CD4-positive, alpha-beta T cell treated with Interleukin-6 at 100 ng/mL for 8 hours (primary cell): ENCODE measurements at regions not wholly inside any gene's neighbourhood (a gene's known extent, or its start where the extent isn't known, plus 50 kb on each side); places are given as distances from the start of the nearest gene placed in this dataset.
"Not testable (repeated sequence)": the region's sequence is repeated elsewhere in the genome, so short reads cannot be mapped to it uniquely, and the experiment has no call there.

Source experiments
- DNase-seq: peaks from one replicate; pipeline ENCODE4 v3.0.0-alpha.2; 2020; ENCODE audit warnings: mixed read lengths, low spot score

DNA sequence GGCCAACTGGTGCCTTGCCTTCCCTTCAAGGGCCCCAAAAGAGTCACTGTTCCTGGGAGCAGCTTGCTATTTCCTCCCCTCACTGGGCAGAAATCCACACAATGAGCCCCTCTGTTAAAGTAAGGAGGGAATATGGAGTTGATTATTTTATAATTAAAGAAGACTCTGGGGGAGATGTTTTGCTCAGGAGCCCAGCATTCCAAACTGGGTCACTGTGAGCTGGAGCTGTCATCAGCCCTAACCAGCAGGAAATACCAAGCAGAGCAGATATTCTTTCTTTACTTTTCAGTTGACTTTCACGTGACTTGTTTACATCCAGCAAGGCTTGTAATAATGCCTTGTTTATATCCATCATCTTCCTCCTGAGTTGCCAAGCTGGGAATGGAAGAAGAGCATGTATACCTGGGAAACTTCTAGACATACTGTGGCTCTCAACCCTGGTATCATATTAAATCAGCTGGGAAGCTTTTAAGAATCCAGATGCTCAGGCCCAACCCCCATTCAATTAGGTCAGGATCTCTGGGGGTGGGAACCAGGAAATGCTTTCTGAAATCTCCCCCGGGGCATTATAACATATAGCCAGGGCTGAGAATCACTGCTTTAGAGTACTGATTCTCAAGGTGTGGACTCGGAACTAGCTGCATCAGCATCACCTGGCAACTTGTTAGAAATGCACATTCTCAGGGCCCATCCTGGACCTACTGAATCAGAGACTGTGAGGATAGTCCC lies 175.6 kb upstream of the MYLIP start:
- no peak for DNase-seq

DNA sequence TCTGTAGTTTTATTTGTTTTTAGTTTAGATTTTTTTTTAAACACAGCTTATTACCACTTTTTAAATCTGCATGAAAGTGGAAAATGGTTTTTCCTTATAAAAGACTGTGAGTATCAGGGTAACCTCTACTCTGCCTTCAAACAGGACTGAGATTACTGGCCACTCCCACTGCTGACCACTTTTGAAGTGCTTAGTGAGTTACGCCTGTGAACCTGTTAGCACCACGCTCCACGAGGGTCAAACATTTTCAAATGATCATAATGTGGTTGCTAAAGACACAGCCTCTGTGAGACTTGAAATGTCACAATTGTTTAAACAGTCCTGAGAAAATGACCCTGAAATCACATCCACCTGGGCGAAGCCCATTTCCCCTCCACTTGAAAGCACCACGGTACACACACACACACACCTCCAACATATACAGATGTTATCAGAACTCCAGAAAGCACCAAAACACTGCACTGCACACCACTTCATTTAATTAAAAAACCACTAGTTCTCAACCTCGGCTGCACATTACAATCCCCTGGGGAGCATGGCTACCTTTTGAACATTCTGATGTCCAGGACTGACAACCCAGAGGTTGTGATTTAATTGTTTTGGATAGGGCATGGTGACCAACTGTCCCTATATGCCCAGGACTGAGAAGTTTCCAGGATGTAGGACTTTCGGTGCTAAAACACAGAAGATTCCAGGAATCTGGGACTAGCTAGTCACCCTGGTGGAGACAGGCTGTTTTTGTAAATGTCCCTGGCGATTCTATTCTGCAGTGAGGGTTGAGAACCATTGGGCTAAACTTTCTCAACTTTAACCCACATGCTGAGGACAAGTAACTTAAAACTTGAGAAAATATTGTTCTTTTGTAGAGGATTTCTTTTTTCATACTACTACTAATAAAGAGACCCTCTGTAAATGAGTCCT lies 176.4 kb upstream of the MYLIP start:
- DNase-seq, result no peak

DNA sequence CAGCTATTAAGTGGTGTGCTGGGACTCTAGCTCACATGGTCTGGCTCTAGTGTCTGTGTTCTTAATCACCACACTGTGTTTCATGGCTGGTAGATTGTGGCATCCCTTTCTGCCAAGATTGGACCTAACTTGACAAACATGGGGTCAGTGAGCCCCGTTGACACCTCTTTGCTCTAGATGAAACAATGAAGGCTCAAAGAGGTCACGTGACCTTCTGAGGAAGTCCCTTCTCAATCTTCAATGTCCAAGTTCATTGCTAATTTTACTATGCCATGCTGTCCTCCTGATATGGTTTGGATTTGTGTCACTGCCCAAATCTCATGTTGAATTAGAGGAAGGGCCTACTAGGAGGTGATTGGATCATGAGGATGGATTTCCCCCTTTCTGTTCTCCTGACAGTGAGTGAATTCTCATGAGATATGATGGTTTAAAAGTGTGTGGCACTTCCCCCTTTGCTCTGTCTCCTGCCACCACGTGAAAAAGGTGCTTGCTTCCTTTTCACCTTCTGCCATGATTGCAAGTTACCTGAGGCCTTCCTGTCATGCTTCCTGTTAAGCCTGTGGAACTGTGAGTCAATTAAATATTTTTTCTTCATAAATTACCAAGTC lies 177.8 kb upstream of the MYLIP start:
- DNase-seq, result no peak

GRCh38 chr6:15949982-15950381 lies 178.9 kb upstream of the MYLIP start:
- DNase-seq, result no peak

DNA sequence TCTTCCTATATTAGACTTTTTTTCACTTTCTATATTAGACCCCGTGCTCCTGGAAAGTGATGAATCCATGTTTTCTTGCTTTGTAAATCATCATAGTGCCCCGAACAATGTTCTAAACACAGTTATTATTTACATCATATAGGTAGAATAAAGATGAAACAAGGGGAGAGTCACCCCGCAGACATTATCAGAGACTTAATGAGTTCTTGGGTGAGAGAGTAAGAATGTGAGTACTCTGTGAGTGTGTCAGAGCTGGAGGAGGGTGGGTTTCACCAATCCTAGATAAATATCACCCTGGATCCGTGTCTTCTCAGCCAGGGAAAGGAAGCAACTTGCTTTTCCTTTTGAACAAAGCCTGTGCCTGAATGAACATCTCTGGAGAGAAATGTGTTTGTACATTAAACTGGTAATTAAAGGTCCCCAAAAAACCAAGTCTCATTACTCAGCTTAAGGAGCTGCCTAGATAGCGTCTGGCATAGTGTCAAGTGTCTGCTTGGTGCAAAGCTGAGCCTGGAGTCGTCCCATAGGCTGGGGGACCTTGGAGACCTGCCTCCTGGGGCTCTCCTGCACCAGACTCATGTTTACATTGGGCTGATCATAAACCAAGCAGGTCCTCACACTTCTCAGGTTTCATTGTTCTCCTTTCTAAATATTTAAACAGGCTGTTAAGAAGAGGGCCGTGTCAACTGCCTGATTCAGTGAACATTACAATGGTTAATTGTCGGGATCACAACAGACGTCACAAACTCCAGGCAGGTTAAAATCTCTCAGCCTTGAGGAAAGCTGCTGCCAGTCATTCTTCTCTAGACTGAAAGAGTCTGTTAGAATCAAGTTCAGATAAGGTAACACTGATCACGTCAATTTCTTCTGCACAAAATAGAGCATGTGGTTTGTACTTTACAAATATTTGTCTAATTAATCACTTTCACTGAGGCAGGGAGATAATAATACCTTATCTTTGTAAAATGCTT lies 179.7 kb upstream of the MYLIP start:
- no peak for DNase-seq

GRCh38 chr6:15947923-15948322 lies 181.0 kb upstream of the MYLIP start:
- DNase-seq, result no peak

GRCh38 chr6:15947436-15947835 lies 181.4 kb upstream of the MYLIP start:
- no peak for DNase-seq

DNA sequence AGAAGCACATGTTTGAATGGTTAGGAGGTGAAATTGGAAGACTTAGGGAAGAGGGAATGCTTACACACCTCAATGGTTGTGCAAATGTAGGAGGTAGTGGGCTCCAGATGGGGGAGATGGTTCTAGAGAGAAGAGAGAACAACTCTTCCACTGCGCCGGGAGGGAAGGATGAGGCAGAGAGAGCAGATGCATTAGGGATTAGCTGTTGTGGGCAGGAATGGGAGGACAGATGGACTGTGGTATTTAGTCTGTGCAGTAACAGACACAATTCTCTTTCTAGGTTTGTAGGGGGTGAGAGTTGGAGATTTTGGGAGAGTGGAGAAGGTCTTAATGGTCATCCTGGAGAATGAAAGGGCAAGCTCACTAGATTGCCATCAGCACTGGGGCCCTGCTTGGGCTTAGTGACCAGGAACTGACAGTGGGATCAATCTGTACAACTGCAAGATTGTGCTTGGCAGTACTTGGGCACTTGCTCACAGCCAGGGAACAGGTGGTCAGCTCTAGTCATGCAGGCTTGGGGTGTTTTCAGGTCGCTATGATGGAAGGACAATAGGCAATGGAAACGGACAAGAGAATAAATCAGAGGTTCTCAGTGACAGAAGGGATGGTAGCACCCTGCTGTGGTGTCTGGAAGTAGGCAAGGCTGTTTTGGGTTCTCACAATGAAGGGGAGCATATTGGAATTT lies 182.0 kb upstream of the MYLIP start:
- no peak for DNase-seq

- DNase-seq, result no peak
Observed at GRCh38 chr6:15945593-15946159, 183.2 kb upstream of the MYLIP start.

GRCh38 chr6:15943423-15943822 lies 185.5 kb upstream of the MYLIP start:
- DNase-seq, result no peak

GRCh38 chr6:15941168-15941567 lies 187.7 kb upstream of the MYLIP start:
- no peak for DNase-seq

- no peak for DNase-seq
Observed at GRCh38 chr6:15938107-15938506, 190.8 kb upstream of the MYLIP start.

DNA sequence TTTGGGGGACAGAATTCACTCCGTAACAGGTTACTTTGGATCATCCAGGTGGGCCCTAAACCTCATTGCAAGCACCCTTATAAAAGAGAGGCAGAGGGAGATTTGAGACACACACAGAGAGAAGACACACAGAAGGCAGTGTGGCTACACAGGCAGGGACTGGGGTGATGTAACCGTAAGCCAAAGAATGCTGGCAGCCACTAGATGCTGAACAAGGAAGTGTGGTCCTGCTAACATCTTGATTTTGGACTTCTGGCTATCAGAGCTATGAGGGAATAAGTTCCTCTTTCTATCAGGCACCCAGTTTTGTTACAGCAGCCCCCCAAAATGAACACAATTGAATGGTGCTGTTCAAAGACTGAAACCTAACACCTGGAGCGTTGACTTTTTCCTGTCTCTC lies 191.3 kb upstream of the MYLIP start:
- DNase-seq, result no peak

GRCh38 chr6:15936503-15936902 lies 192.4 kb upstream of the MYLIP start:
- no peak for DNase-seq

GRCh38 chr6:15935661-15936060 lies 193.2 kb upstream of the MYLIP start:
- DNase-seq, result no peak

GRCh38 chr6:15931697-15932096 lies 197.2 kb upstream of the MYLIP start:
- not testable (repeated sequence) for DNase-seq

GRCh38 chr6:15930207-15930606 lies 198.7 kb upstream of the MYLIP start:
- no peak for DNase-seq

DNA sequence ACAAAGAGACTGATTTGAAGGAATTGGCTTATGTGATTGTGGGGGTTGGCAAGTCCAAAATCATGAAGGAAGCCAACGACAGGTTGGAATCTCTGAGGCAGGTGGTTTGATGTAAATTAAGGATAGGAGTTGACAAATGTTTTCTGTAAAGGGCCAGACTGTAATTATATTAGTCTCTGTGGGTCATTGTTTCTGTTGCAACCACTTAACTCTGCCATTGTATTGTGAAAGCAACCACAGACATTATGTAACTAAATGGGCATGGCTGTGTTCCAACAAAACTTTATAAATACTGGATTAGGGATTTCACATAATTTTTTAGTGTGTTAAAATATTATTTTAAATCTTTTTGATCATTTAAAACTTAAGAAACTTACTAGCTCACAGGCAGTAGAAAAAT lies 199.2 kb upstream of the MYLIP start:
- DNase-seq, result no peak

DNA sequence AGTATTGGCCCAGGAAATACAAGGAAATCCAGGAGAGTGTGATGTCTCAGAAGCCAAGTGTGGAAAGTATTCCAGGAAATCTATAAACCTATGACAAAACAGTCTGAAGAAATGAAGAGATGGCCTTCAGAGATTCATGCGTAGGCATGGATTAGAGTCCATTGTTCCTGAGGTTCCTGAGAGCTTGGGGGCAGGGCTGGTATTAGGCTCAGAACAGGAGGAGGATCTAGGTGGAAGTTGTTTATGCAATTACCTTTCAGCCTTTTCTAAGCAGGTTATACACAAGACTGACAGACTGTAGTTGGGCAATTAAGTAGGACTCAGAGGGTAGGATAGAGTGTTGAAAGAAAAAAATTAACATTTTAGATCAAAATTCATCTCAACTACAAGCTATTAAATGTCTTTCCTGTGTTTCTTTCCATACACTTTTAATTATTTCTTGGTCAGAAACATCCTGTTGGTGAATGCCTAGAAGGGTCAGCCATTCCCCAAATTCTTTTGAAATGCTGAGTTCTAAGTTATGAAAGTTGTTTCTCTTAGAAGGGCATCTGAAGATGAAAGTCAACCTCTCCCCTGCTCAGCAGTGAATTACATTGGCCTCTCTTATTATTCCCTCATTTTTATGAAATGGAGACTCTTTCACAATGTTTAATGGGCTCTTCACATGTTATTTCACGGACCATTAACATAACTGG lies 201.2 kb upstream of the MYLIP start:
- DNase-seq, result no peak

DNA sequence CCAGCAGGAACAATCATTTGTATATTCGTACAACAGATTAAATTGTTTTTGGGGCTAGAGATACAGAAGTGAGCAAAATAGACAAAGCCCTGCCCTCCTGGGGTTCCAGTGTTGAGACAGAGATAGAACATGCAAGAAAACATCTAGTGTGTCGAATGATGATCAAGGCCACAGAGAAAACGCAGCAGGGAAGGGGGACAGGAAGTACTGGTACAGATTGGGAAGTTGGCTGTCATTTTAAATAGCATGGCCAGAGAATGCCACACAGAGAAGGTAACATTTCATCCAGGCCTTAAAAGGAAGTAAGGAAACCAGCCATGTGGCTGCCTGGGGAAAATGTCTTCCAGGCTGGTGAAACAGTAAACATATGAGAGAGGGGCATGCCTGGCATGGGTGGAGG lies 202.6 kb upstream of the MYLIP start:
- DNase-seq, result no peak
